T1000 (cell line): ENCODE measurements at regions not wholly inside any gene's neighbourhood (a gene's known extent, or its start where the extent isn't known, plus 50 kb on each side); places are given as distances from the start of the nearest gene placed in this dataset.
A peak's percentile ranks its signal among the peaks of the same experiment; 100 is the strongest.

ENCODE experiments used
- DNase-seq: peaks from one replicate; lab custom pipeline; 2025; ENCODE audit warnings: mixed read lengths; lab: John Stamatoyannopoulos, UW

DNA sequence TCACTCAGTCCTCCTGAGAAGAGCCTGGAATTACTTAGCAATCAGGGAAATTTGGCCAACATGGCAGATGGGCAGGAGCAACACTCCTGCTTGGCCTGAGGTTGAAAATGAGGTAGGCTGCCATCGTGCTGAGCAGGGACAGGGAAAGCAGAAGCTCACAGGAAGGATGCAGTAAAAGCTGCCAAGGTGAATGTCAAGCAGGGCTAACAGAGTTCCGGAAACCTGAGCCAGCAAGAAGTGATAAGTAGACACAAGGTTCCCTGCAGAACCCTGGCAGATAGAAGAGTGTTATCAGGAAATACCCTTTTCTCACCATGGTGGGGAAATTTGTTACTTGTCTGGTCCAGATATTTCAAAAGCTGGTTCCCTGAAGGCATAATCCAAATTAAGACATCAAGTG, 454.3 kb upstream of the MEX3C start:
- no peak for DNase-seq

DNA sequence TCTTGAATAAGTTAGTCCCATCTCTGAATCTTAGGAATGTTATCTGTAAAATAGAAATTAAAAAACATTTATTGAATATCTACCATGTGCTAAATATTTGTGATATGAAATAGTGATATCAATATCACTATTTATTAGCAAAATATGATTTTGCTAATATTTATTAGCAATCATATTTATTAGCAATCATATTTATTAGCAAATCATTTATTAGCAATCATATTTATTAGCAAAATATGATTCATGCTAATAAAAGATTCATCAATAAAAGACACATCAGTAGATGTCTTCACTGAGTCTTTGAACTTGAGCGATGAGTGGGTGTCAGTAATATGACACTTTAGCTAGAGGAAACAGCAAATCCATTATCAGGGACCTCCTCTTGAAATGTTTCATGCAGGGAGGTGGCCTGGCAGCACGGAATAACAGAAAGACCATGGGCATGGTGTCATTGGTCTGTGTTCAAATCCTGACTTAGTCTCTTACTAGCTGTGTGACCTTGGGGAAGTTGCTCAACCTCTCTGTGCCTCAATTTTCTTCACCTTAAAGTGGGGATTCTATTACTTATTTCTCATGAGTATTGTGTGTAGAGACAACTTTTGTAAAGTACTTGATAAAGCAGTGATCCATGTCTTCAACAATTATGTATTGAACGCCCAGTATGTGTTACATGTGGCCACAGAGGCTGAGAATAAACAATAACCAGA, 456.2 kb upstream of the MEX3C start:
- DNase-seq: no peak

DNA sequence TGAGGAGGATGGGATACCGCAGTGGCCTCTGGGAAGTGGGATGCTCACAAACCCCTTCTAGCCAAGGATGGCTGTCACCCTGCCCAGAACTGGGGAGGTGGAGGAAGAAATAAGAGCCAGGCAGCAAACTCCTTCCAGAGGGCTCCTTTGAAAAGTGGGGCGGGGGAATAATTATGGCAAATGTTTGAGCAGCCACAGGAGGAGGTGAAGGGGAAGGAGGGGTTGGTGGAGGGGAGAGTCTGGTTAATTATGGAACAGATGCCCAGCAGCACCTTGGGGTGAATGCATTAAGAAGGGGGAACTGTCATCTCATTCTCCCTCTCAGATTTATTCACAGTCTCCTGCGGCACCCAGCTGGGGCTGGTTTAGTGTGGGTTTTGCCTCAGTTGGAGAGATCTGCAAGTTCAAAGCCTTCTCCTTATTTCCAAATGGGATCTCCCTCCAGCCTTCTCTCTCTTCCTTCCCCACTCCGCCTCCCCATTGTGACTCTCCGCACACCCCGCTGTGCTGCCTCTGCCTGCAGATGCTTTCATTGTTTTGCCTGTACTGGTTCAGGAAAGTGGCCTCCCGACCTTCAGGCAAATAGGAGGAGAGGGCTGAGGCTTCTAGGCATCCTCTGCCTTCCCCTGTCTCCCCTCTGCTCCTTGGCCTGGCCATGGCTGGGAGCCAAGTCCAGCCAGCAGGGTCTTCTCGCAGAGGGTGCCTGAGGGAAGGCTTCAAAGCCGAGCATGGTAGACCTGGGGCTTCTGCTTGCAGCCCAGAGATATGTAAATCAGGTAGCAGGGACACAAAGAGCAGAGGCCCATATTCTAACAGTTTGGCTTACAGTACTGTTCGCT, 457.2 kb upstream of the MEX3C start:
- no peak for DNase-seq

DNA sequence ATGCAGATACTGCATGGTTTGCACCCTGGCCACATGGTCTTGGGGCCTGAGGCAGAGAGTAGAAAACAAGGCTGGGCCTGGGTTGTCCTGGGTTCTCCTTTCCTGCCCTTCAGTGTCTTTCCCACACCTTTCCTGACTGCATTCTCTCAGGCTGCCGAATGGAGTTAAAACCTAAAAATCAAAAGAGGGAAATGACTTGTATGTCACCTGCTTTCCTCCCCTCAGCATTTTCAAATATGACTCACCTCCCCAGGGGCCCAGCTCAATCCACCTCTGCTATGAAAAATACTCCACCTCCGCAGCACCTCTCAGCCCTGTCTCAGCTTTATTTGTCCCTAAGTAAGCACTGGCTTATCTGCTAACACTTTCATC, 457.8 kb upstream of the MEX3C start:
- DNase-seq: no peak

DNA sequence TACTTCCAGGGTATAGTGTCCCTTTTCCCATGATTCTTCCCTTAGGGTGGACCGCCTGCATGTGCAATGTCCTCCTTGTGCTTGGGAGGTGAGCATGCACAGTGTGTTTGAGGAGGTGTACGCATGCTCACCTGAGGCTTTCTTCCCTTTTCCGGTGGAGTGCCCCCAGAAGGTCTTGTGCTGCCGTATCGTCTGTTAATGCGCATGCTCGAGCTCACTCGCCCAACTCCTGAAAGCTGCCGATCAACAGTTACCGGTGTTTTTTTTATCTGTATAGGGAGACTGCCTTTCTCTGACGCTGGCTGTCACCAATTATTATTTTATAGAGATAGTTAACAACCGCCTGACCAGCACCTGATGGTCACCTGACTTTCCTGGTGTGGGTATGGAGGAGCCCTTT, 458.8 kb upstream of the MEX3C start:
- DNase-seq: no peak

DNA sequence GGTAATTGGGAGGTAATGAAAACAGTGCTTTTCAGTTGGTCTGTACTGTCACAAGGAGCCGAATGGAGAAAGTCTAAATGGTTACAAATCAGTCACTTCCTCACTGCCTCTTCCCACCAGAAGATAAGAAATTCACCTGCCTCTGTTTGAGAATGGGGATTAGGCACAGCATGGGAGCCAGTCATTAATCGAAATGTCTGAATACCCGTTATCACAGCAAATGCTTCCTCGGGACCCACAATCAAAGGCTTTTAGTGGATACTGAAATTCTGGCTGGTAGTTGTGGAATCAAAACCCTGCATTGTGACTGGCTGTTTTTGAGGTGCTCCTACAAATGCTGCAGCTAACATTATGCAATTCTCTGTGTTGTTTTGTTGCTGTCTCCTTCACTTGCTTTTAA, 461.0 kb upstream of the MEX3C start:
- DNase-seq: no peak

DNA sequence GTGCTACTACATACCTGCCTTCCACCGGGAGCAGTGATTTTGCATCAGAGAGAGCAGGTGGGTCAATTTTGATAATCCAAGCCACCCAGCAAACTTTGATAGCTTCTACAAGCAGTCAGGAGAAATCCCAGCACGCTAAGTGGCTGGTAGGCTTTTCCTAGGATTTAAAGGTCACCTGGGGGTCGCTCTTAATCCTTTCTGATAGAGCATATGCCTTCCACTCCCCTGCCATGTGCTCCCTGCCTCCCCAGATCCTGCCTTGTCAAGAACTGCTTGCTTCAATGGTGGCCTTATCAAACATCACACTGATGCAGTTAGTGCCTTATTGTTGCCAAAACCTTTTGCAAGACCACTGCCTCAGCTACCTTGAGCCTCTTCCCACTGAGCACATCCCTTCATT, 462.3 kb upstream of the MEX3C start:
- DNase-seq: no peak

DNA sequence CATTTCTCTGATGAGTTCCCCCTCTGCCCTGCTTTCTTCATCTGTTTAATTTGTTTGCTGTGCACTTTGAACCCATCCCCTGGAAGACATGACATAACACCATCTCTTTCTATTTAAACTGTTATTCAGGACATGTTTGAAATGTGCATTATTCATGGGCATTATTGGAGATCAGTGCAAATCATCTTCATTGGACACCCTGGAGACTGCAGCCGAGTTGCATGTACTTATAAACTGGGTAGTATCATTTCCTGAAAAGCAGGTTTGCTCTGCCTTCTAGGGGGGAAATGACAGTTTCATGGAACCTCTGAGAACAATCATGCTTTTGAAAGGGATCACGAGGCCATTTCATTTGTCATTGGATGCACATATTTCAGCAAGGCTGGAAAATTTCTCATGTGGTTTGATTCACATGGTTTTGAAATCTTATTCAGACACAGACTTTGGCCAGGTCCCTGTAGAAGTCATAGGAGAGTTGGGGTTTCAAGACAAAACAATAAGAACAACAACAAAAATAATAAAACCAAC, 462.8 kb upstream of the MEX3C start:
- DNase-seq: no peak

DNA sequence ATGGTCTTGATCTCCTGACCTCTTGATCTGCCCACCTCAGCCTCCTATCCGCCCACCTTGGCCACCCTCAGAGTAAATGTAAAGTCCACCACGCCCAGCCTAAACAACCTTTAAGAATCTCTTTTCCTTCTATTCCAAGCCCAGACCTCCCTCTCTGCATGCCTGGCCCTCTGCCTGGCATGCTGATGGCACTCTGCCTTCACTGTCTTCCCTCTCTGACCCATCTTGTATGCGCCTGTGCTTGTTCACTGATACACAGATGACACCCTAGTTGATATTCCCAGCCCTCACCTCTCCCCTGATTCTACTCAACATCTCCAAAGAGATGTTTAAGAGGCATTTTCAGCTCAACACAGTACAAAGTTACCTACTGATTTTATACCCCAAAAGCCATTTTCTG, 466.8 kb upstream of the MEX3C start:
- DNase-seq: no peak

DNA sequence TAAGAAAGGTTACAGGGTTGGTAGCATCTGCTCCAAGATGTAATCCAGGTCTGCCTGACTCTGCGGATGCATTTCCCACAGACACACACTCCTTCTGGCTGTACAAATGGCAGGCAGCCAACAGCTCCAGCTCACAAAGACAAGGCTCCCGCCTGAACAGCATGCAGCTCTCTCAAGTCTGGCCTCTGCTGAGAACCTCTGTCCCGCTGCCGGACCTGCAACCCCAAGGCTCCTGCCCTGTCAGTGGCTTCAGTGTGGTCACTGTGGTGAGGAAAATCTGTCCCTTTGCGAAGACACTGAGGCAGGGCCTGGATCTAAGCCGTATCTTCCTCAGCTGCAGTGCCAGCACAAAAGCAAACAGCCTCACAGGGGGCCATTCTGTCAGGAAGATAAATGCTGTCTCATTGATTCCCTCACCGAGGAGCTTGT, 469.3 kb upstream of the MEX3C start:
- DNase-seq: no peak

DNA sequence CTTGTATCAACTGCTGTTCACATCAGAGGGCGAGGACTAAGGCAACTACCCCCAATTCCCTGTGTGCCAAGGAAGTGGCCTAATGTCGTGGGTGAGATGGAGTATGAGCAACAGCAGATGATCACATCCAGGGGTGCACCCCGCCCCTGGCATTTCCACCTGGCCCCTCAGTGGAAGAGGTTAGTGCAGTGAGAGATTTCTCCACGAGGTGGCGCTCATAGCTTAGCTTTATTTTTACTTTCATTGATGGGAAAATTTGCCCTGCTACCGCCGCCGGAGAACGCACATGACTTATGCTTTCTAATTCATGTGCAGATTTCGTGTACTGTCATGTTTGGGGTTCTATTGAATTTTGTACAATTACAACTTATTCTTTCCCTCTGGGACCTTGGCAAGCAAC, 470.6 kb upstream of the MEX3C start:
- peak; percentile 20 for DNase-seq

DNA sequence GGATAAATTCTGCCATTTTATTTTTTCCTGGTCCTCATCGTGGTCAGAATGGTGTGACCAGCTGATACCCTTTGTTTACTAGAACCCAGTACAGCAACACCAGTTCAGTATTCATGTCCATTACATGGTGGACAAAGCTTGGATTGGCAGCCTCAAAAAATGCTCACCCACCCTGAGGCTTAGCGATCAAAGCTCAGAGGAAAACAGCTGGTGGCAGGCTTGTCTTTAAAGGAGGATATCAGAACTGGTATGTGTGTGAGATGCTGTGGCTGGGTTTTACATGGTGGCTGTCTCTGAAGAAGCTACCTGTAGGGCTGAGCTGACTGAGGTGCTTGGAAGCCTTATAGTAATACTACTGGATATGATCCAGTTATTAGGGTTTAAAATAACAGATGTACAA, 471.1 kb upstream of the MEX3C start:
- DNase-seq: no peak

DNA sequence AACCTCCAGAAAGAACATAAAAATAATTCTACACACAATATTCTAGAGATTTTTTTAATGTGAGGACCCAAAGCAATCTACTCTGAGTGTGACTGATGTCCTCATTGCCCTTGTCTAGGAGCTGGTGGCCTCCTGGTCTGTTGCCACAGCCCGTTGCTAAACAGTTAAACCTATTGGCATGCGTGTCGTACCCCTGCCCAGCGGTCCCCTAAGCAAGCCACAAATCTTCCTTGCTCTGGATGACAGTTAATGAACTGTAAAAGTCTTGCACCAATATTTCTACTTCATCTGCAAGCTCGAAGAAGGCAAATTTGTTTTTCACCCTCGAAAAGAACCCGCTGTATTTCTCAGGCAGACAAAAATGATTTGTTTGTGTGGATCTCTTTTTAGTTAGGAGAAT, 489.1 kb upstream of the MEX3C start:
- DNase-seq: no peak

DNA sequence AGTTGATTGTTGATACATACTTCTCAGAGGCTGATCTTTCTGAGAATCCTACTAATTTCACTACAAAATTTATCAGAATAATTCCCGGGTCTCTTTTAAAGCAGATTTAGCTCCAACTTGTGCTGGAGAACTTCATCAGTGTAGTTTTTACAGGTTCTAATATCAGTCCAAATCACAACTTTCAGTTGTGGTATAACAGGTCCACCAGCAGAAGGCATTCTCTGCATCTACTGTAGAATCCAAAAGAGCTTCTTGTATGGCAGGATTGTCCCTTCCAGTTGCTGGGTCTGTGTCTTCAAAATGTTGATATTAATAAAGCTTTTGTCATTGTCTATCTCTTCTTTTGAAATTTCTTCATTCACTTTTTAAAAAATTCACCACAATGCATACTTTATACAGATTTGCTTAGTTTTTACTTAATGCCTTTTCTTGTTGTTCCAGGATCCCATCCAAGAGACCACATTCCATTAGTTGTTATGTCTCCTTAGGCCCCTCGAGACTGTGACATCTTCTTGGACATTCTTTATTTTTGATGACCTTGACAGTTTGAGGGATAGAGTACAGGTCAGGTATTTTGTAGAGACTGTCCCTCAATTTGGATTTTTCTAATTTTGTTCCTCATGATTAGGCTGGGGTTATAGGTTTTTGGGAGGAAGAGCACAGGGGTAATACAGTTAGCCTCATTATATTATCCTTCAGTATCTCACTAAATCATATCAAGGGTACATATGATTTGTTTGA, 490.5 kb upstream of the MEX3C start:
- no peak for DNase-seq

DNA sequence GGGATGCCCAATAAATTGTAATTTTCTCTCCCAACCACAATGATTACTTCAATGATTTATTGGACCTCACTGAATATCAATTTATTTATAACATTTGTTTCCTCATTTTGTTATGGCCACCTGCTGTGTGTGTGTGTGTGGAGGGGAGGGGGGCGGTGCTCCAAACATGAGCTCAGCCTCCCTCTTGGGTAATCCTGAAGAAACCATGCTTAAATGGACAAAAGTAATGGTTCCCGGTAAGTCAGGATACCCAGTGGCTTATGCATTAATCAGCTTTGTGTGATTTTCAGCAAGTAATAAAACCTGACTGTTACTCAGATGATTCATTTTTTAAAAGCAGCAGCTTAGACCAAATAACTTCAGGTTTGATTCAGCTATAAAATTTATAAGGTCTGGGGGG, 495.1 kb upstream of the MEX3C start:
- no peak for DNase-seq

DNA sequence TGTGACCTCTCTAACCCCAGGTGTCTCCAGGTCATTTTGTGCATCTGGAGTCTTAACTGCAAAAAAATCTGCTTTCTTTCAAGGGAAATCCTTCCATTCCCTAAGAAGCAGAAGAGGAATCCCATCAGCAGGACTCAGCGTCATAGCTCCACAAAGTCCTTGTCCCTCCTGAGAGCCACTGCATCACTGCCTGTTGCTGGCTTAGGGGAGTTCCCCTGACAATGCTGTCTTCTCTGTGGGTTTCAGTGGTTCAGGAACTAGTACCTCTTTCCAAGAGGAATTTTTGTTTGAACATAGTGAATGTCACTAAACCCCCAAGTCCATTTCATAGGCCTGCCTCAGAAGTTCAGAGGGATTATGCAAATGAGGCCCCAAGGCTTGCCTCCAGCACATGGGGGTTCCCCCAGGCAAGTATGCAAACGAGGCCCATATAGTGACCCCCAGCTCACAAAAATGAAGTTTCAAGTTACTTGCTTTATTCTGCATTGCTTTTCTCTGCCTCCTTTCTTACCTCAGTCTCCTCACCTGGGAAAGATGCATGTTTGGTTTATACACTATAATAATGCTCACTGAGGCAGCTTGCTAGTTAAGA, 513.9 kb upstream of the MEX3C start:
- DNase-seq: no peak

DNA sequence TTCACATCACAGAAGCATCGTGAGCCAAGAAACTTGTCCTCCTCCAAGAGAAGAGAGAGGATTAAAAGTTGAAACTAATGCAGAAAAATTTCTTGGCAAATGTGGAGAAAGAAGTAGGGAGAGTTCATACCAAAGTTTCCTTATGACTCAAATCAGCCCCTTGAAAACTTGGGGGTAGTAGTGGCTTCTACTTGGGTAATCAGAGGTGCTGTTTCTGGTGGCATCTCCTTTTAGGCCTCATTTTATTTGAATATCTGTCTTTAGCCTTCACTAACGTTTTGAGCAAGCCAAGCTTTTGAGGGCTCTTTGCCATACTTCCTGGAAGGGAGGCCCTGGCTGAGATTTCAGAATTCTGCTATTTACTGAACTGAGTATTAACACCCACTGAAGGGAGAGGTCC, 515.3 kb upstream of the MEX3C start:
- DNase-seq: no peak

DNA sequence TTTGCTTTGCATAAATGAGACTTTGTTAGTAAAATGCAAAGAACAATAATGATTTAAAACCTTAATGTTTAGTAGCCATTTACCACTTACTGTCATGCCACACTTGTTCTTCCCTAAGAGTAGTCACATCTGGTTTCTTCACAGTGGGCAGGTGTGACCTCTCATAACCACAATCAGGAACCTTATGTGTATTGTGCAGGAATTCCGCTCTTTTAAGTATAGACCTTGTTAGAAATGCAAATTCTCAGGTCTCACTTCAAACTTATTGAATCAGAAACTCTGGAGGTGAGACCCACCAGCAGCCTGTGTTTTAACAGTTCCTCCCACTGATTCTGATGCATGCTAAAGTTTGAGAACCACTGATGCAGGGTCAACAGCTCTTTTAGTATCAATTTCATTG, 518.8 kb upstream of the MEX3C start:
- DNase-seq: no peak

DNA sequence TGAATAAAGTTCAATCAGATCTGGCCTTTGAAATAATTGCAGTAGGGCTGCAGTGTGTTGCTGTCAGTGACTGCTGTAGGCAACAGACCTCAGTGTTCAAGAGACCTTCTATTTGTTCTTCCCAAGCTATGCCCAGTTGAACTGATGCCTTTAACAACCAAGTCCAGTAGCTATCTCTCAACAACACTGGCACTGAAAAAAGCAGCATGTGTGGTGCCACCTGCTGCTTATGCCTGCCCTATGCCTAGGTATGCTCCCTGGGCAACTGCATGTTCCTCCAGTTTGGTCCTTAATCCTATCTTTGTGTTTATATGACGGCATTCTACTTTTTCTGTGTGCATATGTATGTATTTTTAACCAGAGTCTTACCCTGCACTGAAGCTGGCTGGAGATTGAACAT, 523.9 kb upstream of the MEX3C start:
- DNase-seq: no peak

DNA sequence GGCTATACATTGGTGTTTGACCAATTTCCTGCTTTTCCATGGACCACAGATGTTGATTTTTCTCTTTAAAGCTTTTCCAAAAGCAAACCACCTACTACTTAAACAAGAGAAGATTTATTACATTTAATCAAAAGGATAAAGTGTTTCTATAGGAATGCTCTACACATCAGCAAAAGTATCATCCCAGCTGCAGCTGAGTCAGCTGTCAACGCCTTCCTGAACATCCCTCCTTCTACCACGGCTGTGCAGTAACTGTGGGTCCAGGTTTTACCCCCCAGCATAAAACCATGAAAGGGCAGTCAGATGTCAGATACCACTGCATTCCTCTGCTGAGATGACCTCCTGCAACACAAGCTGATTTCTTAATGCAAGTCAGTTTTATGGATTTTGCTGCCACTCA, 524.5 kb upstream of the MEX3C start:
- DNase-seq: peak; percentile 21

DNA sequence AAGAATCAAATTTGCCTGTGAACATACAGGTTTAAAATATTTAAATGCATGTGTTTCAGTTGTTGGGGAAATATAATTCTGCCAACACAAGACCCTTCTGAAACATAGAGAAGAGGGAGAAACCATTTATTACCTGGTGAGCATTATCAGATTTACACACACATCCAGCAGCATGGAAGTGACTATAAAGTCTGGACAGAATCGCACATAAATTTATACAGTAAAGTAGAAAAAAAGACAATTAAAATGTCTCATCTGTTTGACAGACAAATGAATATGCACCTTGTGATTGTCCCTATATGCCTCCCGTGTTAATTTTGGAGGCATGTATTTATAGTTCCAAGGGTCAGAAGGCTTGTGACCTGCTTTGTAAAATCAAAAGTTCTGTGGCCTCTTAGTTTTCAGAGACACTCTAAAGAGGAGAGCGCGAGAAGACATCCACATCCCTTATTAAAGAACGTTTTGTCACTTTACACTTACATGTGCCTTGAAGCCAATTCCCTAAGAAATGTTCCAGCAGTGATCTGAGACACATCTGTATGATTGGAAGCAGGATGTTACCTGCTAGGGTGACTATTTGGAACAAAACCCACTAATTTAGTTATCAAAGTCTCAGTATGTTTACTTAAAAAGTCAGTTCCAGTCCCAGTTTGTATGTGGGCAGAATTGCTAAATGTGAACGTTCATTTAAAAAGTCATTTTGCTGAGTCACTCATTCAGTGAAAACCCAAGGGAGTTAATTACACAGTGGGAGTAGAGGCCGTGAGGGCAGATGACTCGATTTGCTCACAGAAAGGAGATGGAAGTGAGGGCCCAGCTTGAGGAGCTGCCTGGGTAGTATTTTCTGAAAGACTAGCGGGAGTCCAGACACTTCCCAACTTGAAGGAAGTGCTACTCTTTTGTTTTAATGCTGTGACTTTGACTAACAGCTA, 527.6 kb upstream of the MEX3C start:
- DNase-seq: peak; percentile 6
